ENCODE measurements at regions not wholly inside any gene's neighbourhood (a gene's known extent, or its start where the extent isn't known, plus 50 kb on each side); places are given as distances from the start of the nearest gene placed in this dataset.

- TF ChIP-seq POLR2A (IDR thresholded peaks at IDR 0.05; ENCODE audit: low read depth, low read length) (no peak), POLR2AphosphoS5 (IDR thresholded peaks at IDR 0.05; ENCODE audit: low read depth, low read length) (no peak)
These were observed 102.7 kb upstream of the PRSS1 start for GRCh38 chr7:142646386-142647140.

All from GM12892 (cell line).